ENCODE measurements at regions not wholly inside any gene's neighbourhood (a gene's known extent, or its start where the extent isn't known, plus 50 kb on each side); places are given as distances from the start of the nearest gene placed in this dataset.

- TF ChIP-seq CTCF (conservative IDR thresholded peaks at IDR 0.05; ENCODE audit: low read length) (no peak), EZH2phosphoT487 (IDR thresholded peaks at IDR 0.05; ENCODE audit: borderline replicate concordance, low read depth, low read length) (no peak)
Measured at GRCh38 chr10:56934515-56934914, 573.5 kb upstream of the ZWINT start.
